ENCODE measurements at regions not wholly inside any gene's neighbourhood (a gene's known extent, or its start where the extent isn't known, plus 50 kb on each side); places are given as distances from the start of the nearest gene placed in this dataset.

- H3K4me3 Mint-ChIP-seq: no peak overlapping the region
- Histone ChIP-seq H3K27ac (ENCODE audit: low read length) (no peak overlapping the region), H3K36me3 (ENCODE audit: control insufficient read depth, insufficient read depth, low read length) (no peaks in the 10 kb centered on the region), H3K4me1 (ENCODE audit: control insufficient read depth, insufficient read depth, low read length) (no peaks in the 10 kb centered on the region), H3K27me3 (ENCODE audit: control insufficient read depth, insufficient read depth, low read length) (no peaks in the 10 kb centered on the region), H3K9me3 (ENCODE audit: control insufficient read depth, insufficient read depth, low read length) (no peaks in the 10 kb centered on the region), H3K4me3 (ENCODE audit: low read length) (no peak overlapping the region)
- peaks cover 3% of the 10 kb centered on the region in 2 donors for H3K9me3 Mint-ChIP-seq
- DNase-seq: no peak
- intact Hi-C loops (cut with micrococcal nuclease): no loop called here
- no peaks in the 10 kb centered on the region for H3K4me1 Mint-ChIP-seq
- no peaks in the 10 kb centered on the region for H3K27me3 Mint-ChIP-seq (ENCODE audit: low read depth in 2 of 2)
- TF ChIP-seq CTCF (IDR thresholded peaks at IDR 0.05): no peak
- no peaks in the 10 kb centered on the region for H3K36me3 Mint-ChIP-seq
- ATAC-seq: no peak
- H3K27ac Mint-ChIP-seq: no peak overlapping the region
Measured at GRCh38 chr1:56036479-56036878, 542.9 kb downstream of the PLPP3 start.

GRCh38 chr1:56034847-56035481 is 544.4 kb downstream of the PLPP3 start:
- 97% methylated on average over 2 of the region's 2 CpGs for WGBS (ENCODE audit: insufficient coverage)
- H3K4me1 ChIP-seq (ENCODE audit: control insufficient read depth, insufficient read depth, low read length): no peaks in the 10 kb centered on the region
- Mint-ChIP-seq H3K36me3 (no peaks in the 10 kb centered on the region), H3K27me3 (ENCODE audit: low read depth in 2 of 2) (no peaks in the 10 kb centered on the region), H3K27ac (no peak overlapping the region), H3K4me1 (no peaks in the 10 kb centered on the region), H3K4me3 (no peak overlapping the region), H3K9me3 (peaks cover 0 to 3% of the 10 kb centered on the region in 2 donors)
- no peak overlapping the region for H3K27ac ChIP-seq (ENCODE audit: low read length)
- H3K4me3 ChIP-seq (ENCODE audit: low read length): no peak overlapping the region
- DNase-seq: no peak
- TF ChIP-seq CTCF (IDR thresholded peaks at IDR 0.05): no peak
- intact Hi-C loops (cut with micrococcal nuclease): no loop called here
- H3K9me3 ChIP-seq (ENCODE audit: control insufficient read depth, insufficient read depth, low read length): no peaks in the 10 kb centered on the region
- H3K36me3 ChIP-seq (ENCODE audit: control insufficient read depth, insufficient read depth, low read length): no peaks in the 10 kb centered on the region
- H3K27me3 ChIP-seq (ENCODE audit: control insufficient read depth, insufficient read depth, low read length): no peaks in the 10 kb centered on the region
- ATAC-seq: no peak

- DNase-seq (no peak), ATAC-seq (no peak)
- Histone ChIP-seq H3K4me3 (ENCODE audit: low read length) (no peak overlapping the region), H3K27ac (ENCODE audit: low read length) (no peak overlapping the region), H3K9me3 (ENCODE audit: control insufficient read depth, insufficient read depth, low read length) (no peaks in the 10 kb centered on the region), H3K36me3 (ENCODE audit: control insufficient read depth, insufficient read depth, low read length) (no peaks in the 10 kb centered on the region), H3K27me3 (ENCODE audit: control insufficient read depth, insufficient read depth, low read length) (no peaks in the 10 kb centered on the region), H3K4me1 (ENCODE audit: control insufficient read depth, insufficient read depth, low read length) (no peaks in the 10 kb centered on the region)
- H3K36me3 Mint-ChIP-seq: no peaks in the 10 kb centered on the region
- H3K9me3 Mint-ChIP-seq: peaks cover 0 to 3% of the 10 kb centered on the region in 2 donors
- H3K27me3 Mint-ChIP-seq (ENCODE audit: low read depth in 2 of 2): peaks cover 0 to 3% of the 10 kb centered on the region in 2 donors
- H3K4me3 Mint-ChIP-seq: no peak overlapping the region
- no peak for TF ChIP-seq CTCF (IDR thresholded peaks at IDR 0.05)
- H3K4me1 Mint-ChIP-seq: no peaks in the 10 kb centered on the region
- no peak overlapping the region for H3K27ac Mint-ChIP-seq
- intact Hi-C loops (cut with micrococcal nuclease): no loop called here
Measured at GRCh38 chr1:56034222-56034621, 545.1 kb downstream of the PLPP3 start.

GRCh38 chr1:56033321-56034037 is 545.9 kb downstream of the PLPP3 start:
- H3K27me3 Mint-ChIP-seq (ENCODE audit: low read depth in 2 of 2): peaks cover 0 to 6% of the 10 kb centered on the region in 2 donors
- no peak for TF ChIP-seq CTCF (IDR thresholded peaks at IDR 0.05)
- WGBS (ENCODE audit: insufficient coverage): 88% methylated on average over 3 of the region's 3 CpGs
- Histone ChIP-seq H3K27me3 (ENCODE audit: control insufficient read depth, insufficient read depth, low read length) (no peaks in the 10 kb centered on the region), H3K27ac (ENCODE audit: low read length) (no peak overlapping the region), H3K4me3 (ENCODE audit: low read length) (no peak overlapping the region), H3K4me1 (ENCODE audit: control insufficient read depth, insufficient read depth, low read length) (no peaks in the 10 kb centered on the region), H3K9me3 (ENCODE audit: control insufficient read depth, insufficient read depth, low read length) (no peaks in the 10 kb centered on the region), H3K36me3 (ENCODE audit: control insufficient read depth, insufficient read depth, low read length) (no peaks in the 10 kb centered on the region)
- peaks cover 0 to 3% of the 10 kb centered on the region in 2 donors for H3K9me3 Mint-ChIP-seq
- intact Hi-C loops (cut with micrococcal nuclease): no loop called here
- no peaks in the 10 kb centered on the region for H3K36me3 Mint-ChIP-seq
- no peak overlapping the region for H3K27ac Mint-ChIP-seq
- no peak for DNase-seq
- H3K4me1 Mint-ChIP-seq: no peaks in the 10 kb centered on the region
- no peak overlapping the region for H3K4me3 Mint-ChIP-seq
- ATAC-seq: no peak
